ENCODE measurements at regions not wholly inside any gene's neighbourhood (a gene's known extent, or its start where the extent isn't known, plus 50 kb on each side); places are given as distances from the start of the nearest gene placed in this dataset.

DNA sequence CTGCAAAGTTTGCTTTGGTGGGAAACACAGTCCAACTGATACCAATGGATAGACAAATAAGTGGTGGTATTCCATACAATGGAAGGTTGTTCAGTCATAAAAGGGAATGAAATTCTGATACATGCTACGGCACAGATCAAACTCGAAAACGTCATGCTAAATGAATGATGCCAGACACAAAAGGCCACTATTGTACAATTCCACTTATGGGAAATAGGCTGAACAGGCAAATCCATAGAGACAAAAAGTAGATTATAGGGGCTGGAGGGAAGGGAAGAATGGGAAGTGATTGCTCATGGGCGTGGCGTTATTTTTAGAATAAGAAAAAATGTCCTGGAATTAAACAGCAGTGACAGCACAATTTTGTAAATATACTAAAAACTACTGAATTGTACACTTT is 66.0 kb upstream of the FOXK1 start:
- DNase-seq, result no peak

DNA sequence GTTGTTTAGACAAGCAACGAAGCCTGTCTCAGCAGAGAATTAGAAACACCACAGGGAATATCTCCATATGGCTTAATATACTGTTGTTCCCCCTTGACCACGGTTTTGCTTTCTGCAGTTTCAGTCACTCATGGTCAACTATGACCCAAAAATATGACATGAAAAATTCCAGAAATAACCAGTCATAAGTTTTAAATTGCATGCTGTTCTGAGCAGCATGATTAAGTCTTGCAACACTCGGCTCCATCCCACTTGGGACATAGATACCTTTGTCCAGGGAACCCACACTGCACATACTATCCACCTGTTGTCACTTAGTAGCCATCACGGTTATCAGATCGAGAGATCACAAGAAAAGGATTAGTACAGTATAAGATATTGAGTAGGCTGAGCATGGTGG is 60.7 kb upstream of the FOXK1 start:
- DNase-seq, result no peak

DNA sequence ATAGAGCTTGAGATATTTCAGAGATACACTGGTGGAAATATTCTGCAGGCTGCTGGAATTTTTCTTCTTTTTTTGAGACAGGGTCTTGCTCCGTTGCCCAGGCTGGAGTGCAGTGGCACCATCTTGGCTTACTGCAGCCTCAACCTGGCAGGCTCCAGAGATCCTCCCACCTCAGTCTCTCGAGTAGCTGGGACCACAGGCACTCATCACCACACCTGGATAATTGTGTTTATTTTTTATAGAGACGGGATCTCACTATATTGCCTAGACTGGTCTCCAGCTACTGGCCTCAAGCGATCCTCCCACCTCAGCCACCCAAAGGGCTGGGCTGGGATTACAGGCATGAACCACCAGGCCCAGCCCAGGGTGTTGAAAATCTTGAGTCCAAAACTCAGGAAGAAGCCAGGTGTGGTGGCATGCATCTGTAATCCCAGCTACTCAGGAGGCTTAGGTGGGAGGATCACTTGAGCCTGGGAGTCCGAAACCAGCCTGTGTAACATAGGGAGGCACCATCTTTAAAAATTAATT is 55.7 kb upstream of the FOXK1 start:
- DNase-seq, result no peak

DNA sequence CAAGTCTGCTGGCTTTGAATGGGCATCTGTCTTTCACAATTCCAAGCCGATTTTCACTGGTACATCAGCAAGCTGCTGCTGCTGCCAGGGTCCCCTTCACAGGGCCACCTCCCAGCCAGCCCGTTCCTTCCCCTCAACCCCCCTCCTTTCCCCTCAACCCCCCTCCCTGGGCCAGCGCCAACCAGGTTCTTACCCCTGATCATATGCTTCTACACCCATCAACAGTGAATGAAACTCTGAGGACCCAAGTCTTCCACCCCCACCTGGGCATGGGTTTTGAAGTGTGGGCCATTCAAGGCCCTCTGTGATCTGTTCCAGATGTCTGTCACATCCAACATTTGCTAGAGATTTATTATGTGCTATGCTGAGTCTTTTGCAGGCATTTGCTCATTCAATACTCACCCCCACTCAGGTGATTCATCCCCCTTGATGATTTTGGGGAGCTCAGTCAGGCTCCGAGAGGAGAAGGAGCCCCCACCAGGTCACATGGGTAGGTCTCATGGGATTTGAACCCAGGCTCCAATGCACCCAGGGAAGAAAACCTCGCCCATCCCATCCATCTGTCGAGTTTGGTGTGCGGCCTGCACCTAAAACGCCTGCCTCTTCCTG is 52.7 kb upstream of the FOXK1 start:
- no peak for DNase-seq

DNA sequence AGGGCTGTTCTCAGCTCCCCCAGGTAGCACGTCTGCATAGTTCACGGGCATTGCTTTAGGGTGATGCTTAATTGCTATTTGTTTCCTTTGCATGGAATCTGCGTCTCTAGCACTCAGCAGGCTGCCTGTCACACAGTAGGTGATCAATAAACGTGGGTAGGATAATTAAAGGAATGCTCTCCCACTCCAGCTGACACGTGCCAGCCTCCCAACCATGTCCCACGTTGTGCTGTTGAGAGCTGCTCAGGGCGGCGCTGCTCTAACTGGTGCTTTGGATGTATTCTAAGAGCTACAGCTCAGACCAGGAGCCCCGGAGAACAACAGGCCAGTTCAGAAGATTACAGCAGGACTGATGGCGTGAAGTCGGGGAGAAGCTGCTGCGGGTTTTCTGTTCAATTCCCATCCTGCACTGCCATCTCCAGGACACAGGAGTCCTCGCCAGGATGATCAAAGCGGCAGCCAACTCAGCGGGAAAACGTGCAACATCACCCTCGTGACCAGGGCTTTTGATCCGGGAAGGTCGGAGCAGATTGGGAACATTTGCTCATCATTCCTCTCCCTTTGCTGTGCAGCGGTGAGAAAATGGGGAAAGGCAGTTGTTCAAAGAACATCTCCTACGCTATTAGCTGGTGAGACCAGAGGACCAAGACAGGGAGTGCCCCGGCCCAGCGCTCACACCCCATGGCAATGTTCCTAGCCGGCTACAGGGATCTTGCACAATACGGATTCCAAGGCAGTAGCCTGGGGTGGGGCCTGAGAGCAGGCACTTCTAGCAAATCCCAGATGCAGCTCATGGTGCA is 50.5 kb upstream of the FOXK1 start:
- no peak for DNase-seq
